ENCODE measurements at regions not wholly inside any gene's neighbourhood (a gene's known extent, or its start where the extent isn't known, plus 50 kb on each side); places are given as distances from the start of the nearest gene placed in this dataset.
A peak's percentile ranks its signal among the peaks of the same experiment; 100 is the strongest.

GRCh38 chr13:34156841-34157365 is 339.0 kb downstream of the RFC3 start (continued):
- no peak for TF ChIP-seq ZNF514 (tag by site-specific recombination; IDR thresholded peaks at IDR 0.05)
- no peak for TF ChIP-seq ZNF214 (tag by site-specific recombination; IDR thresholded peaks at IDR 0.05; ENCODE audit: borderline replicate concordance)
- no peak for TF ChIP-seq ZNF488 (tag by site-specific recombination; IDR thresholded peaks at IDR 0.05)
- no peak for TF ChIP-seq ZNF433 (tag by site-specific recombination; IDR thresholded peaks at IDR 0.05; ENCODE audit: low read depth)
- TF ChIP-seq BCL11A (tag by site-specific recombination; IDR thresholded peaks at IDR 0.05; ENCODE audit: low read depth): no peak
- TF ChIP-seq ZNF138 (tag by site-specific recombination; IDR thresholded peaks at IDR 0.05; ENCODE audit: borderline replicate concordance): no peak
- no peak for TF ChIP-seq TCF7L2 (IDR thresholded peaks at IDR 0.05; ENCODE audit: borderline replicate concordance, low read depth, low read length)
- TF ChIP-seq ZNF600 (tag by site-specific recombination; IDR thresholded peaks at IDR 0.05): no peak
- TF ChIP-seq ZNF184 (tag by site-specific recombination; IDR thresholded peaks at IDR 0.05): no peak
- no peak for TF ChIP-seq ZNF37A (tag by site-specific recombination; IDR thresholded peaks at IDR 0.05)
- TF ChIP-seq MYNN (tag by site-specific recombination; IDR thresholded peaks at IDR 0.05; ENCODE audit: borderline replicate concordance): peak; percentile 15; the same call in 1 of the 2 replicates
- TF ChIP-seq ZNF501 (tag by site-specific recombination; IDR thresholded peaks at IDR 0.05): no peak; the same call in 1 of the 2 replicates
- peak; percentile 51; the same call in 1 of the 2 replicates for TF ChIP-seq PATZ1 (tag by site-specific recombination; IDR thresholded peaks at IDR 0.05)
- TF ChIP-seq GLIS2 (tag by site-specific recombination; IDR thresholded peaks at IDR 0.05): no peak; the same call in 1 of the 2 replicates
- TF ChIP-seq ZNF223 (tag by site-specific recombination; IDR thresholded peaks at IDR 0.05): no peak
- peak; percentile 62 for TF ChIP-seq SCRT2 (tag by site-specific recombination; IDR thresholded peaks at IDR 0.05)
- no peak for TF ChIP-seq ZNF529 (tag by site-specific recombination; IDR thresholded peaks at IDR 0.05; ENCODE audit: insufficient replicate concordance)
- TF ChIP-seq ZNF701 (tag by site-specific recombination; IDR thresholded peaks at IDR 0.05): no peak
- no peak for TF ChIP-seq ZNF132 (tag by site-specific recombination; IDR thresholded peaks at IDR 0.05; ENCODE audit: borderline replicate concordance)
- TF ChIP-seq EGR2 (tag by site-specific recombination; IDR thresholded peaks at IDR 0.05; ENCODE audit: low read depth): peak; percentile 75
- no peak for TF ChIP-seq ZNF76 (tag by site-specific recombination; IDR thresholded peaks at IDR 0.05; ENCODE audit: borderline replicate concordance, low read depth)
- TF ChIP-seq ZNF843 (tag by site-specific recombination; IDR thresholded peaks at IDR 0.05): 0 out of 2 replicates have a peak, but pooled peaks have one; percentile 22
- no peak for TF ChIP-seq ZNF792 (tag by site-specific recombination; IDR thresholded peaks at IDR 0.05)
- TF ChIP-seq ZFHX2 (tag by site-specific recombination; conservative IDR thresholded peaks at IDR 0.05): peak; percentile 83
- no peak for TF ChIP-seq ZIC2 (tag by site-specific recombination; IDR thresholded peaks at IDR 0.05)
- TF ChIP-seq ZNF202 (tag by site-specific recombination; IDR thresholded peaks at IDR 0.05; ENCODE audit: borderline replicate concordance): no peak
- TF ChIP-seq KLF1 (tag by site-specific recombination; IDR thresholded peaks at IDR 0.05): no peak
- TF ChIP-seq ZNF544 (tag by site-specific recombination; IDR thresholded peaks at IDR 0.05): no peak
- TF ChIP-seq ZNF157 (tag by site-specific recombination; IDR thresholded peaks at IDR 0.05): no peak
- no peak for TF ChIP-seq ZNF558 (tag by site-specific recombination; IDR thresholded peaks at IDR 0.05)
- TF ChIP-seq ZBTB11 (tag by site-specific recombination; conservative IDR thresholded peaks at IDR 0.05; ENCODE audit: low read depth): peak; percentile 83
- TF ChIP-seq ZSCAN30 (tag by site-specific recombination; IDR thresholded peaks at IDR 0.05): peak; percentile 66; the same call in 1 of the 2 replicates
- no peak for TF ChIP-seq ZNF175 (tag by site-specific recombination; IDR thresholded peaks at IDR 0.05)
- no peak for TF ChIP-seq ZNF148 (tag by site-specific recombination; IDR thresholded peaks at IDR 0.05; ENCODE audit: borderline replicate concordance)
